Activated naive CD8-positive, alpha-beta T cell treated with anti-CD3 and anti-CD28 coated beads, Interleukin-2, amount 10 ng/mL, durations not matched to agents 7 days and 5 days (primary cell): ENCODE measurements at regions not wholly inside any gene's neighbourhood (a gene's known extent, or its start where the extent isn't known, plus 50 kb on each side); places are given as distances from the start of the nearest gene placed in this dataset.
A peak's percentile ranks its signal among the peaks of the same experiment; 100 is the strongest.

Experiments used
- ATAC-seq: fragments of 150-1000 bp; cut with Tn5 transposase; one replicate; pipeline ENCODE4 v1.10.0; 2021; ENCODE audit warnings: low read depth, moderate library complexity
- POLR2A ChIA-PET: fragments of 350-600 bp; sonication (Branson Sonifier 250); formaldehyde crosslinking; loops from one replicate; lab custom pipeline; 2021; ENCODE audit warnings: antibody characterized with exemption; lab: Charles Lee
- DNase-seq: peaks from one replicate; pipeline ENCODE4 v3.0.0; 2021
- H3K27ac Mint-ChIP-seq: one replicate; pipeline ENCODE4 v1.8.0; 2022; ENCODE audit warnings: mild to moderate bottlenecking, mixed read lengths
- H3K27me3 Mint-ChIP-seq: one replicate; pipeline ENCODE4 v1.8.0; 2022; ENCODE audit warnings: mild to moderate bottlenecking, moderate library complexity, mixed read lengths
- H3K36me3 Mint-ChIP-seq: one replicate; pipeline ENCODE4 v1.8.0; 2021; ENCODE audit warnings: mild to moderate bottlenecking, mixed read lengths
- H3K4me1 Mint-ChIP-seq: one replicate; pipeline ENCODE4 v1.8.0; 2021; ENCODE audit warnings: mixed read lengths
- H3K4me3 Mint-ChIP-seq: one replicate; pipeline ENCODE4 v1.8.0; 2022; ENCODE audit warnings: mild to moderate bottlenecking, moderate library complexity, mixed read lengths
- H3K9me3 Mint-ChIP-seq: one replicate; pipeline ENCODE4 v1.8.0; 2021; ENCODE audit warnings: mixed read lengths

- ATAC-seq = no peak
- Mint-ChIP-seq H3K4me1 (peaks cover 4% of the 10 kb centered on the region), H3K4me3 (no peak overlapping the region), H3K36me3 (peaks cover 1% of the 10 kb centered on the region), H3K27ac (no peak overlapping the region), H3K9me3 (no peaks in the 10 kb centered on the region), H3K27me3 (no peaks in the 10 kb centered on the region)
- DNase-seq = no peak
- POLR2A ChIA-PET = no interaction called here
Measured at GRCh38 chr3:102195198-102195948, 239.4 kb upstream of the ZPLD1 start.

DNA sequence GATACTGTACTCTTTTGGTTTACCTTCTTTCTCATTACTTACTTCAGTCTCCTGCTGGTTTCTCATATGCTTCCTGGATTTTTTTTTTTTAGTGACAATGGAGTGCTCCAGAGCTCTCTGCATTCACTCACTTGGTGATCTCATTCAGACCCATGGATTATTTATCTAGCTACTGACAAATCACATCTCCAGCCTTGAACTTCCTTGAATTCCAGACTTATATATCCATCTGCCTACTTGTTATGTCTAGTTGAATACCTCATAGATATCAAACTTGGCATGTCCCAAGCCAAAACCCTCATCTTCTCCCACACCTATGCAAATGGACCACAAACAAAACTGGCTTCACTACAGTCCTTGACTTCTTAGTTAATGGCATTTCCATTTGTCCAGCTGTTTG, 234.7 kb upstream of the ZPLD1 start:
- no peak overlapping the region for H3K27ac Mint-ChIP-seq
- H3K27me3 Mint-ChIP-seq = peaks cover 4% of the 10 kb centered on the region
- H3K4me3 Mint-ChIP-seq = no peak overlapping the region
- DNase-seq (no peak), ATAC-seq (no peak)
- peaks cover 1% of the 10 kb centered on the region for H3K9me3 Mint-ChIP-seq
- POLR2A ChIA-PET = no interaction called here
- peaks cover under 1% of the 10 kb centered on the region for H3K4me1 Mint-ChIP-seq
- H3K36me3 Mint-ChIP-seq = peaks cover 7% of the 10 kb centered on the region

GRCh38 chr3:102200560-102200959, 234.3 kb upstream of the ZPLD1 start:
- no peak for ATAC-seq
- Mint-ChIP-seq H3K27ac (no peak overlapping the region), H3K9me3 (peaks cover 2% of the 10 kb centered on the region), H3K4me1 (no peaks in the 10 kb centered on the region), H3K27me3 (peaks cover 4% of the 10 kb centered on the region), H3K4me3 (no peak overlapping the region), H3K36me3 (peaks cover 7% of the 10 kb centered on the region)
- DNase-seq = no peak
- POLR2A ChIA-PET = no interaction called here

- H3K27me3 Mint-ChIP-seq = peaks cover 4% of the 10 kb centered on the region
- peaks cover 13% of the 10 kb centered on the region for H3K9me3 Mint-ChIP-seq
- no peak overlapping the region for H3K4me3 Mint-ChIP-seq
- POLR2A ChIA-PET = no interaction called here
- H3K4me1 Mint-ChIP-seq = no peaks in the 10 kb centered on the region
- no peak overlapping the region for H3K27ac Mint-ChIP-seq
- H3K36me3 Mint-ChIP-seq = peaks cover 7% of the 10 kb centered on the region
- ATAC-seq (no peak), DNase-seq (no peak)
Measured at GRCh38 chr3:102205647-102206046, 229.2 kb upstream of the ZPLD1 start.

GRCh38 chr3:102206511-102207031, 228.2 kb upstream of the ZPLD1 start:
- POLR2A ChIA-PET = no interaction called here
- Mint-ChIP-seq H3K27ac (no peak overlapping the region), H3K4me1 (no peaks in the 10 kb centered on the region), H3K36me3 (peaks cover 7% of the 10 kb centered on the region), H3K27me3 (peaks cover 4% of the 10 kb centered on the region), H3K4me3 (no peak overlapping the region), H3K9me3 (peaks cover 17% of the 10 kb centered on the region)
- no peak for DNase-seq
- ATAC-seq = no peak

- no peak overlapping the region for H3K4me3 Mint-ChIP-seq
- no peaks in the 10 kb centered on the region for H3K4me1 Mint-ChIP-seq
- no peak for ATAC-seq
- H3K36me3 Mint-ChIP-seq = peaks cover 7% of the 10 kb centered on the region
- peaks cover 4% of the 10 kb centered on the region for H3K27me3 Mint-ChIP-seq
- POLR2A ChIA-PET = no interaction called here
- peaks cover 17% of the 10 kb centered on the region for H3K9me3 Mint-ChIP-seq
- H3K27ac Mint-ChIP-seq = no peak overlapping the region
- no peak for DNase-seq
Measured at GRCh38 chr3:102207151-102207571, 227.7 kb upstream of the ZPLD1 start.

DNA sequence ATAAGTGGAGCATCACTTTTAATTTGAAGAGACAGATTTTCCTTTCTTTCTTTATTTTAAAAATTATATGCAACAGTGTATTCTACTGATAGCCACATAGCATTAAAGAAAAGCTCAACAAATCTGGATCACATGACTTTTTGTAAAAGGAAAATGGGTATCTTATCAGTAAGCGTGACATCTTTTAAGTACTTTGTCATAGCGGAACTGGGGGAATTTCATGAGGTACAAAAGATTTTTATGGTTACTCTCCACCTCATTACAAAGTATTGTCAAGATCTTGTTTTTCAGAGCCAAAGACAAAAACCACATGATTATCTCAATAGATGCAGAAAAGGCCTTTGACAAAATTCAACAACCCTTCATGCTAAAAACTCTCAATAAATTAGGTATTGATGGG, 219.6 kb upstream of the ZPLD1 start:
- POLR2A ChIA-PET = no interaction called here
- H3K4me3 Mint-ChIP-seq = no peak overlapping the region
- peaks cover 9% of the 10 kb centered on the region for H3K36me3 Mint-ChIP-seq
- no peaks in the 10 kb centered on the region for H3K27me3 Mint-ChIP-seq
- peaks cover 15% of the 10 kb centered on the region for H3K9me3 Mint-ChIP-seq
- ATAC-seq = no peak
- no peak overlapping the region for H3K27ac Mint-ChIP-seq
- H3K4me1 Mint-ChIP-seq = no peaks in the 10 kb centered on the region
- no peak for DNase-seq

DNA sequence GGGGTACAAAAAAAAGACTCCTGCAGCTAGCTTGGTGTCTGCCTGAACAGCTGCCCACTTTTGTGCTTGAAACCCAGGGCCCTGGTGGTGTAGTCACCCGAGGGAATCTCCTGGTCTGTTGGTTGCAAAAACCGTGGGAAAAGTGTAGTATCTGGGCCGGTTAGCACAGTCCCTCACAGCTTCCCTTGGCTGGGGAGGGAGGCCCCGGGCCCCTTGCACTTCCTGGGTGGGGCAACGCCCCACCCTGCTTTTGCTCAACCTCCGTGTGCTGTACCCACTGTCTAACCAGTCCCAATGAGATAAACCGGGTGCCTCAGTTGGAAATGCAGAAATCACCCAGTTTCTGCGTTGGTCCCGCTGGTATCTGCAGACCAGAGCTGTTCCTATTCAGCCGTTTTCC, 211.7 kb upstream of the ZPLD1 start:
- ATAC-seq (peak; percentile 70), DNase-seq (no peak)
- Mint-ChIP-seq H3K4me1 (peaks cover 24% of the 10 kb centered on the region), H3K36me3 (peaks cover 2% of the 10 kb centered on the region), H3K27me3 (peaks cover 1% of the 10 kb centered on the region), H3K9me3 (peaks cover 5% of the 10 kb centered on the region), H3K4me3 (peak overlapping the region; percentile 14), H3K27ac (peak overlapping the region; percentile 36)
- POLR2A ChIA-PET = interaction anchor here (0.6 to 1.7 kb wide), 3 partner anchors 254 to 410 kb away, joined by 3 to 7 read pairs (median 3); partner anchors contain the start of gene NFKBIZ

- H3K4me3 Mint-ChIP-seq = no peak overlapping the region
- DNase-seq (no peak), ATAC-seq (peak; percentile 20)
- peaks cover 3% of the 10 kb centered on the region for H3K9me3 Mint-ChIP-seq
- H3K4me1 Mint-ChIP-seq = peaks cover 24% of the 10 kb centered on the region
- POLR2A ChIA-PET = interaction anchor here (2.4 kb wide), 1 partner anchor 375 kb away, joined by 19 read pairs; the partner anchor contains the start of gene NFKBIZ
- H3K27ac Mint-ChIP-seq = no peak overlapping the region
- peaks cover 4% of the 10 kb centered on the region for H3K27me3 Mint-ChIP-seq
- H3K36me3 Mint-ChIP-seq = peaks cover 2% of the 10 kb centered on the region
Measured at GRCh38 chr3:102224171-102224570, 210.6 kb upstream of the ZPLD1 start.

DNA sequence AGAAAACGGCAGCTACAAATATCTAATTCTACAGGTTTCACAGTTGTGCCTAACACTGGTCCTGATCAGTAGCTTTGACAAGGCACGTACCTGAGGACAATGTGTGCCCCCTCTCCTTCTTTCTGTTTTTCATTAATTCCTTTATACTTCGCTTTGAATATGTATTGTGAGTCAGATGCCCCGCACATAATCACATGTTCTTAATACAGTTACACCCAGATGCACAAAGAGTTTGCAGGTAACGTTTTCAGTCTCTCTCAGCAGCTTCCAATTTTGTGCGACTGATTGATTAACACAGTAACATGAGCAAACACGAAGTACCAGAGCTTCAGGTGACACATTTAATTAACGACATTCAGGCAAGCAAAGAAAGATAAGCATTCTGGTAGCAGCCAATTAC, 209.8 kb upstream of the ZPLD1 start:
- Mint-ChIP-seq H3K4me3 (no peak overlapping the region), H3K27ac (no peak overlapping the region), H3K36me3 (peaks cover 2% of the 10 kb centered on the region), H3K9me3 (peaks cover 2% of the 10 kb centered on the region), H3K27me3 (peaks cover 4% of the 10 kb centered on the region), H3K4me1 (peaks cover 29% of the 10 kb centered on the region)
- DNase-seq = no peak
- no peak for ATAC-seq
- POLR2A ChIA-PET = interaction anchor here (0.5 to 2.4 kb wide), 3 partner anchors 354 to 534 kb away, joined by 4 to 19 read pairs (median 5); partner anchors contain the start of gene NFKBIZ

DNA sequence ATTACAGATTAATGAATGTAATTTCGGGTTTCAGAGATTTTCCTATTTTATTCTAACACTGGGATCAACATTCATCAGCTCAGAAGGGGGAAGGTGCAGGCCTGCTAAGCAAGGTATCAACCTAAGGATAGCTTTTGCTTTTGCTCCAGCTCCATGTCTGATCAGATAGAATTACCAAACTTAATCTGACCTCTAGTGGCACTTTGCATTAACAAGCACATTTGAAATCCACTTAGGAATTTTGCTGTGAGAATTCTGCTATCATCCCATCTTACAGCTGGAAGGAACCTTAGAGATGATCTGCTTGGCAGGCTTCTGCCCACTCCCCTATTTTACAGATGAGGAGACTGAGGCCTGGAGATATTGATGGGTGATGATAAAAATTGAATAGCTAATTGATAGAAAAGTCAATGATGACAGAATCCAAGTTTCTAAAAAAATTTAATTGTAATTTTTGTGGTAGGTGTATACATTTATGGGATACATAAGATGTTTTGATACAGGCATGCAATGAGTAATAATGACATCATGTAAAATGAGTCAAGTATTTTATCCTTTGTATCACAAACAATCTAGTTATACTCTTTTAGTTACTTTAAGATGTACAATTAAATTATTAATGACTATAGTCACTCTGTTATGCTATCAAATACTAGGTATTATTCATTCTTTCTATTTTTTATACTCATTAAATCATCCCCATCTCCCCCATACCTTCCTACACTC, 209.2 kb upstream of the ZPLD1 start:
- DNase-seq = no peak
- POLR2A ChIA-PET = interaction anchor here (0.5 to 2.4 kb wide), 2 partner anchors 376 to 535 kb away, joined by 4 to 19 read pairs; partner anchors contain the start of gene NFKBIZ
- Mint-ChIP-seq H3K9me3 (no peaks in the 10 kb centered on the region), H3K4me1 (peaks cover 29% of the 10 kb centered on the region), H3K36me3 (no peaks in the 10 kb centered on the region), H3K27me3 (peaks cover 4% of the 10 kb centered on the region), H3K4me3 (no peak overlapping the region), H3K27ac (no peak overlapping the region)
- peak; percentile 46 for ATAC-seq

- Mint-ChIP-seq H3K27ac (no peak overlapping the region), H3K36me3 (no peaks in the 10 kb centered on the region), H3K27me3 (peaks cover 4% of the 10 kb centered on the region), H3K9me3 (no peaks in the 10 kb centered on the region), H3K4me3 (no peak overlapping the region), H3K4me1 (peaks cover 29% of the 10 kb centered on the region)
- POLR2A ChIA-PET = interaction anchor here (2.4 kb wide), 1 partner anchor 377 kb away, joined by 19 read pairs; the partner anchor contains the start of gene NFKBIZ
- ATAC-seq = no peak
- DNase-seq = no peak
Measured at GRCh38 chr3:102226463-102226862, 208.4 kb upstream of the ZPLD1 start.

GRCh38 chr3:102229062-102229655, 205.7 kb upstream of the ZPLD1 start:
- peaks cover 9% of the 10 kb centered on the region for H3K27me3 Mint-ChIP-seq
- no peak overlapping the region for H3K27ac Mint-ChIP-seq
- ATAC-seq (peak; percentile 66), DNase-seq (peak; percentile 70)
- peaks cover 11% of the 10 kb centered on the region for H3K4me1 Mint-ChIP-seq
- POLR2A ChIA-PET = interaction anchor here (1.9 kb wide), 1 partner anchor 380 kb away, joined by 6 read pairs; the partner anchor contains the start of gene NFKBIZ
- H3K4me3 Mint-ChIP-seq = no peak overlapping the region
- H3K36me3 Mint-ChIP-seq = no peaks in the 10 kb centered on the region
- no peaks in the 10 kb centered on the region for H3K9me3 Mint-ChIP-seq
